Mammary epithelial cell (primary cell): ENCODE measurements at regions not wholly inside any gene's neighbourhood (a gene's known extent, or its start where the extent isn't known, plus 50 kb on each side); places are given as distances from the start of the nearest gene placed in this dataset.

Source experiments
- EZH2 ChIP-seq: IDR thresholded peaks from 2 replicates; pipeline ENCODE4 v1.6.1; 2012; ENCODE audit warnings: low read length, inconsistent platforms, borderline replicate concordance
- TF ChIP-seq, protein P1 (sequence below), 2 donors: IDR thresholded peaks in 1 of 2; conservative IDR thresholded peaks in 1 of 2; 2 replicates each; pipeline ENCODE4 v1.5.1; 2011 to 2012; ENCODE audit warnings: inconsistent platforms in 2 of 2, low read length in 2 of 2, mild to moderate bottlenecking in 2 of 2, control low read depth in 1 of 2, low read depth in 1 of 2; ENCODE audit not compliant: insufficient read depth in 1 of 2; ENCODE audit errors: extremely low read depth in 1 of 2

DNA sequence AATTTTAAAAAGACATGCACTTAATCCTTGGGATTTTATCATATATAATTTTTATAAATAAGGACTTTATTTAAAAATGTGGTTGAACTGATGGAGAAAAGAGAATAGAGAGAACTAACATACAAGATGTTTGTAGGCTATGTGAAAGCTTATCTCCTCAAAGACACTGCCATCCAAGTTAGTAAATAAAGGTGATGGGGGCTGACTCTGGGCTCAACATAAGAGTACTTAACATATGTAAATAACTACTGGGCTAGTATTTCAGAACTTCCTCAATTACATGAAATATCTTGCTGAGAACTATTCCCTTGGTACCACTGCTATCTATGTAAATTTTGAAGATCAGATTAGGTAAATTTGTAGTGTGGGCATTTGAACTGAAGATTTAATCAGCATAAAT lies 1017.3 kb upstream of the PCDH20 start:
- TF ChIP-seq, protein P1, sequence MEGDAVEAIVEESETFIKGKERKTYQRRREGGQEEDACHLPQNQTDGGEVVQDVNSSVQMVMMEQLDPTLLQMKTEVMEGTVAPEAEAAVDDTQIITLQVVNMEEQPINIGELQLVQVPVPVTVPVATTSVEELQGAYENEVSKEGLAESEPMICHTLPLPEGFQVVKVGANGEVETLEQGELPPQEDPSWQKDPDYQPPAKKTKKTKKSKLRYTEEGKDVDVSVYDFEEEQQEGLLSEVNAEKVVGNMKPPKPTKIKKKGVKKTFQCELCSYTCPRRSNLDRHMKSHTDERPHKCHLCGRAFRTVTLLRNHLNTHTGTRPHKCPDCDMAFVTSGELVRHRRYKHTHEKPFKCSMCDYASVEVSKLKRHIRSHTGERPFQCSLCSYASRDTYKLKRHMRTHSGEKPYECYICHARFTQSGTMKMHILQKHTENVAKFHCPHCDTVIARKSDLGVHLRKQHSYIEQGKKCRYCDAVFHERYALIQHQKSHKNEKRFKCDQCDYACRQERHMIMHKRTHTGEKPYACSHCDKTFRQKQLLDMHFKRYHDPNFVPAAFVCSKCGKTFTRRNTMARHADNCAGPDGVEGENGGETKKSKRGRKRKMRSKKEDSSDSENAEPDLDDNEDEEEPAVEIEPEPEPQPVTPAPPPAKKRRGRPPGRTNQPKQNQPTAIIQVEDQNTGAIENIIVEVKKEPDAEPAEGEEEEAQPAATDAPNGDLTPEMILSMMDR (conservative IDR thresholded peaks at IDR 0.05 in 1 of 2, IDR thresholded peaks at IDR 0.05 in 1 of 2; ENCODE audit: extremely low read depth in 1 of 2, insufficient read depth in 1 of 2, low read depth in 1 of 2, low read length in 2 of 2), result no peak
- no peak for TF ChIP-seq EZH2
